Kidney epithelial cell (primary cell): ENCODE measurements at regions not wholly inside any gene's neighbourhood (a gene's known extent, or its start where the extent isn't known, plus 50 kb on each side); places are given as distances from the start of the nearest gene placed in this dataset.

ENCODE experiments used
- DNase-seq: peaks from one replicate; pipeline ENCODE4 v3.0.0-alpha.2; 2010; ENCODE audit warnings: low read depth
- H3K27me3 ChIP-seq: 2 replicates; pipeline ENCODE4 v1.6.0; 2011; ENCODE audit warnings: low read length; ENCODE audit not compliant: control insufficient read depth, insufficient read depth
- H3K36me3 ChIP-seq: 2 replicates; pipeline ENCODE4 v1.5.1; 2011; ENCODE audit warnings: low read length; ENCODE audit not compliant: control insufficient read depth, insufficient read depth
- H3K4me3 ChIP-seq: 2 replicates; pipeline ENCODE4 v1.5.1; 2011; ENCODE audit warnings: low read depth, mild to moderate bottlenecking, control low read depth, low read length
- TF ChIP-seq, protein P1 (sequence below): IDR thresholded peaks from 2 replicates; pipeline ENCODE4 v1.5.1; 2011; ENCODE audit warnings: mild to moderate bottlenecking, moderate library complexity, low read length, control low read depth, inconsistent platforms; ENCODE audit not compliant: insufficient read depth, poor library complexity, severe bottlenecking

DNA sequence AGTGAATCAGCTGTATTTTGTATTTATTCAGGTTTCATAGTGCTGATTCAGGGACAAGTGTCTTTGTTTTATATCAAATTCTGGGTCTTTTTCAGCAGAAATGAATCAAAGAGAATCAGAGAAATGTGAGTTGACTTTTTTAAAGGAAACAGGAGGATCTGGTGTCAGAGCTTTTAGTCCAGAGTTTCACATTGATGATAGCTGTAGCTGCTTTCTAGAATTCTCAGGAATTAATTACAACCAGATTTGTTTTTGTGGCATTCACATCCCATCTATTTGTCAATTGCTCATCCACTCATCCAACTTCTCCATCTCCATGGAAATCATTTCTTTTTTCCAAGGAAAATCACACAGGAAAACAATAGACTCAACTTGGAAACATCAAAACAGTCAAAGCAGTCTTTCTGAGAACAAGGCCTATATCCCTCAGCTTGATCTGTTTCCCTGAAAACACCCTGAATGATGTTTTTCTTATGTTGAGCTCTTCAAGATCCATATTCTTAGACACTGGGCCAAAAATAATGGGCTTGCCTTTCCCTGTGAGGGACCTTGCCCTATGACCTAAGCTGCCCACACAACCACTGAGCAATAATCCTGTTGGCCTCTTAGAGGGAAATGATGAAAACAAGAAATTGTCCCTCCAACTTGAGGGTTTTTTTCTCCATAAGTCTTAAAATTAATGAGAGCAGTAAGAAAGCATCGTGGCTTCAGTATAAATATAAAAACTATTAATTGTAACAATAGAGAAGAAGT, 249.5 kb upstream of the FN1 start:
- no peak overlapping the region for H3K4me3 ChIP-seq
- DNase-seq: no peak
- TF ChIP-seq, protein P1, sequence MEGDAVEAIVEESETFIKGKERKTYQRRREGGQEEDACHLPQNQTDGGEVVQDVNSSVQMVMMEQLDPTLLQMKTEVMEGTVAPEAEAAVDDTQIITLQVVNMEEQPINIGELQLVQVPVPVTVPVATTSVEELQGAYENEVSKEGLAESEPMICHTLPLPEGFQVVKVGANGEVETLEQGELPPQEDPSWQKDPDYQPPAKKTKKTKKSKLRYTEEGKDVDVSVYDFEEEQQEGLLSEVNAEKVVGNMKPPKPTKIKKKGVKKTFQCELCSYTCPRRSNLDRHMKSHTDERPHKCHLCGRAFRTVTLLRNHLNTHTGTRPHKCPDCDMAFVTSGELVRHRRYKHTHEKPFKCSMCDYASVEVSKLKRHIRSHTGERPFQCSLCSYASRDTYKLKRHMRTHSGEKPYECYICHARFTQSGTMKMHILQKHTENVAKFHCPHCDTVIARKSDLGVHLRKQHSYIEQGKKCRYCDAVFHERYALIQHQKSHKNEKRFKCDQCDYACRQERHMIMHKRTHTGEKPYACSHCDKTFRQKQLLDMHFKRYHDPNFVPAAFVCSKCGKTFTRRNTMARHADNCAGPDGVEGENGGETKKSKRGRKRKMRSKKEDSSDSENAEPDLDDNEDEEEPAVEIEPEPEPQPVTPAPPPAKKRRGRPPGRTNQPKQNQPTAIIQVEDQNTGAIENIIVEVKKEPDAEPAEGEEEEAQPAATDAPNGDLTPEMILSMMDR: no peak
- no peaks in the 10 kb centered on the region for H3K36me3 ChIP-seq
- H3K27me3 ChIP-seq: no peaks in the 10 kb centered on the region

DNA sequence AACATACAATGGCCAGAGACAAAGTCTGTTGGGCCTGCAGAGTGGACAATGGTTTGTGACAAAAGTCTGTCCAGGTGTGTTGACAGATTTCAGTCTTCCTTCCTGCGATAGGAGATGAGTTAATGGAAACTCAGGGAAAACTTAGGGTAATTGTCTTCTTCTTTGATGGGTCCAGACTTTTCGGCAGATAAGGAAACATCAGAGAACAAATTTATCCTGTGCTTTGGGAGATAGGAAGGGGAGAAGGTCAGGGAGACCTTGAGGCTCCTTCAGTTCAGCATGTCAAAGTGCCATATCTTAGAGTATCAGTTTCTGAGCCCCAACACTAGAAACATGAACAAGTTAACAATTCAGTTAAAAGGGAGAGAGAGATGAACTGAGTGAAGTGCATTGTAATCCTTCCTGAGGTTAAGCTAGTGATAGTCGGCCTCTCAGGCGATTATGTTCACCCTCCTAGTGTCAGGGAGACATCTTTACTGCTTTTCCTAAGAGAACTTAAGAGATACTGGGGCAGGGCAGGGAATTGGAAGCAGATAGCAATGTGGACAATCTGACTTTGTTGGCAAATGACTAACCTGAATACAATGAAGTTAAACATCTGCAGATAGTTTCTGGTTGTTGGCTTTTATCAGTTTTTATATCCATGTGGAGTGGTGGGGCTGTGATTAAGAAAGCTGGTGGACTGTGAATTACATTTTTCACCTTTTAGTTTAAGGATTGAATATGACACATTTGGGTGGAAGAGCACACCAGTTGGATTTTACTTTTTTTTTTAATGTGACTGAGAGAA, 248.8 kb upstream of the FN1 start:
- no peak for DNase-seq
- Histone ChIP-seq H3K27me3 (no peaks in the 10 kb centered on the region), H3K36me3 (no peaks in the 10 kb centered on the region), H3K4me3 (no peak overlapping the region)
- TF ChIP-seq, protein P1: no peak

DNA sequence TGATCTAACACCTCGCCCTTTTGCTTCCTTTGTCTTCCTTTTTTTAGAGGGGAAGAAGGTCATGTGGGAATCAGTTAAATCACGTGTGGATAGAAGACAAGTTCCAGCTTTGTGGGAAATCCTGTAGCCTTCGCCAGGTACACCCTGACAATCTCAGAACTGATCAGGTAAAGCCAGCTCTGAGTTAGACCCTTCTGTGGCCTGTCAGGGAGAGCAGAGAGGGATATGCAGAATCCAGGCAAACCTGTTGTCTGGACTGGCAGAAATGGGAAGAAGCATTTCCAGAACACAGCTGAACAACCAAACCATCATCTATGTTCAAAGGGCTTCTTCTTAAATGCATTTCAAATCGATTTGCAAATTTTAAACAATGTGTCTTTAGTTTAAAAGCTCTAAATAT, 247.4 kb upstream of the FN1 start:
- DNase-seq: no peak
- Histone ChIP-seq H3K27me3 (no peaks in the 10 kb centered on the region), H3K36me3 (no peaks in the 10 kb centered on the region), H3K4me3 (no peak overlapping the region)
- TF ChIP-seq, protein P1: no peak

DNA sequence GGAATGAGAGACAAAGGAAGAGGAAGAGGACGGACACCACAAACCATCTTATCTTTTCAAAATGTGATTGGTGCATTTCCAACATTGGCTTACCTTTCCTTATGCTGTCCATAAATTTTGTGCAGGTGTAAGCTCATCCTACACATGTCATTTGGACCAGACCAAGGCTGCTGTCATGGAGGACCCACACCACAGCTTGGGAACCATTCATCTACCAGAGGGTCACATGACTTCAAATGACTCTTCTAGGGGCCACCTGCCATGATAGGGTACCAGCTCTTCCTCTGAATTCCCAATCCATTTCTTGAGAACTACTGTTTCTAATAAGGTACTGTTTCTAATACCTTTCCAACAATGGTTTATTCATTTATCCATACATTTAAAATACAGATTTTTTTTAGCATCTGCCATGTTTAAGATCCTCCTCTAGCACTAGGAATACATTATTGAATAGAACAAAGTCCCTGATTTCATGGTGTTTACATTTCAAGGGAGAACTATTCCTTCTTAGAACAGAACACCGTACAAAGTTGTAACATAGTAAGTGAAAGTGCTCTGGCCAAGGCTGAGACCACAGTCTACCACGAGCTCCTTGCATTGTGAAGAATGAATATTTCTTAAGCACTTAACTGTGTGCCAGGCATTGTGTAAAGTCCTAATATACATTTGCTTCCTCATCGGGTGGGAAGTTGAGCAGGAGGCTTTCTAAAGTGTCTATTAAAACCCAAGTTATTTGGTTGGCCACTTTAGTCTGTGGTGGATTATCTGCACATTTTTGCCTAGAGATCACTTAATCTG, 246.1 kb upstream of the FN1 start:
- no peak for DNase-seq
- no peaks in the 10 kb centered on the region for H3K36me3 ChIP-seq
- TF ChIP-seq, protein P1: no peak
- no peaks in the 10 kb centered on the region for H3K27me3 ChIP-seq
- H3K4me3 ChIP-seq: no peak overlapping the region

DNA sequence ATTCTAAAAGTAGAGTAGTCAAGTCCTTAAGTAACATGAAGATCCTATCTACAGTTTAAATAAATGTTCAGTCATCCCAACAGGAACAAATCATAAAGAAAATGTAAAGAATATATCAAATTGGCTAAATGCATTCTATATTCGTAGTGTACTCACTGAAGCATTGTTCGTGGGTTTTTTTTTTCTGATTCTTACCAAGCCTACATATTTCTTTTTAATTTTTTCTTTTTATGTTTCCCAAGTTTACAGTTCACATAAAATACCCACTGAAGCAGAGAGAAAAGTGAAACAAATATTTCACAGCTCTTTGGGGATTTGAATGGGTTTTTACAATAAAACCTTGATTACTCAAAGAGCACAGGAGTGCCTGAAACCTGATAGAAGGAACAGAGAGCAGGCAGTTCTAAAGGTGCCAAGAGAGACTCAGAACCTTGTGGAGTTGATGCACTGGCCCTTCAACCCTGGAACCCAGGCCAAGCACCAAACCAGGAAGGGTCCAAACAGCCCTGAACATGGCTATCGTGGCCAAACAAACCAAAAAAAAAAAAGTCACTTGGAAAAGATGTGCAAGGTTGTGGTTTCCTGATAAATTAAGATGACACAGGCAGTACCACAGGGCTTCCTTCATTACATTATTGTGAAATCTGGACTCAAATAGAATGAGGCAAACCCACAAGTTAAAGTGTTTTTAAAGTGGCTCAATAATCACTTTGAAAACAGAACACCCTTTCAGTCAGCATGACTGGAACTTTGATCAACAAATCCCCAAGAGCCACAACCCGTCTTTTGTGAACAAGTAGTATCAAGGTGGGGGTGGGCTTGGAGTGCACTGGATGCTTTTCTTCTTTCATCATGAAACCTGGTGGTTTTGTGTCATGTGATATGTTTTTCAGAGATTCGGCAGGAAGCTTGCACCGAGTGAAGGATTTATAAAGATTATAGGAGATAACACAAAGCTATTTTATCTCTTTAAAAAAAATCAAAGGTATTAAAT, 245.0 kb upstream of the FN1 start:
- TF ChIP-seq, protein P1: no peak
- H3K36me3 ChIP-seq: no peaks in the 10 kb centered on the region
- H3K4me3 ChIP-seq: no peak overlapping the region
- peak; percentile 99 for DNase-seq
- no peaks in the 10 kb centered on the region for H3K27me3 ChIP-seq
